ENCODE measurements at regions not wholly inside any gene's neighbourhood (a gene's known extent, or its start where the extent isn't known, plus 50 kb on each side); places are given as distances from the start of the nearest gene placed in this dataset.

GRCh38 chr5:89572696-89573095, 689.7 kb upstream of the MEF2C start:
- no peaks in the 10 kb centered on the region for H3K9me3 ChIP-seq (ENCODE audit: insufficient read depth, low read length)
- no peaks in the 10 kb centered on the region for H3K27me3 ChIP-seq (ENCODE audit: insufficient read depth, insufficient read length)
- H3K4me3 ChIP-seq (ENCODE audit: insufficient read length, low read depth): no peak overlapping the region
- H3K4me1 ChIP-seq (ENCODE audit: insufficient read depth, insufficient read length): no peaks in the 10 kb centered on the region
- no peak overlapping the region for H3K9ac ChIP-seq (ENCODE audit: insufficient read length, low read depth)
- no peaks in the 10 kb centered on the region for H3K36me3 ChIP-seq (ENCODE audit: insufficient read depth, insufficient read length, low read length)
- no peak for TF ChIP-seq SUZ12 (IDR thresholded peaks at IDR 0.05; ENCODE audit: extremely low read depth, insufficient read depth, insufficient read length)
- no peak for TF ChIP-seq ZNF274 (IDR thresholded peaks at IDR 0.05; ENCODE audit: low read depth, low read length)
- no peak for TF ChIP-seq YY1 (IDR thresholded peaks at IDR 0.05; ENCODE audit: insufficient read depth, insufficient read length)
- DNase-seq (ENCODE audit: low read depth, low spot score): no peak

DNA sequence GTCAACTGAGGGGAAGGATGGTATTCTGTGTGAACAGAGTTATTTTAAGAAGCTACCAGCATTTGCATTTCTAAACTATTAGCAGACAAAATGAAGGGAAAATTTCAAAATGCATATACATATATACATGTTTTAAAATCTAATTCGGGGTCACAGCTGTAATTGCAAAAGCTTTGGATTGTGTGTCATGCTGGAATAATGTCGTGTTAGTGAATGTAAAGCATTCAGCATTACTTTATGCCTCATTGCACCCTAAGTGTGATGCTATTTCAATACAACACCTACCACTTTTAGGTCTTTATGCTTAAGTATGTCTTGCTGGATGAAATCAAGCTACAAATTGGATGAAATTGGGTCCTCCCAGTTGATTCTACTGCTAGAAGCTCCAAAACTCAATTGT, 687.6 kb upstream of the MEF2C start:
- TF ChIP-seq YY1 (IDR thresholded peaks at IDR 0.05; ENCODE audit: insufficient read depth, insufficient read length) (no peak), ZNF274 (IDR thresholded peaks at IDR 0.05; ENCODE audit: low read depth, low read length) (no peak), SUZ12 (IDR thresholded peaks at IDR 0.05; ENCODE audit: extremely low read depth, insufficient read depth, insufficient read length) (no peak)
- no peaks in the 10 kb centered on the region for H3K9me3 ChIP-seq (ENCODE audit: insufficient read depth, low read length)
- H3K4me1 ChIP-seq (ENCODE audit: insufficient read depth, insufficient read length): no peaks in the 10 kb centered on the region
- no peaks in the 10 kb centered on the region for H3K36me3 ChIP-seq (ENCODE audit: insufficient read depth, insufficient read length, low read length)
- no peaks in the 10 kb centered on the region for H3K27me3 ChIP-seq (ENCODE audit: insufficient read depth, insufficient read length)
- H3K4me3 ChIP-seq (ENCODE audit: insufficient read length, low read depth): no peak overlapping the region
- H3K9ac ChIP-seq (ENCODE audit: insufficient read length, low read depth): no peak overlapping the region
- DNase-seq (ENCODE audit: low read depth, low spot score): no peak

GRCh38 chr5:89566340-89566739, 683.4 kb upstream of the MEF2C start:
- Histone ChIP-seq H3K9ac (ENCODE audit: insufficient read length, low read depth) (no peak overlapping the region), H3K27me3 (ENCODE audit: insufficient read depth, insufficient read length) (no peaks in the 10 kb centered on the region)
- TF ChIP-seq ZNF274 (IDR thresholded peaks at IDR 0.05; ENCODE audit: low read depth, low read length): no peak
- TF ChIP-seq YY1 (IDR thresholded peaks at IDR 0.05; ENCODE audit: insufficient read depth, insufficient read length): no peak
- no peak for TF ChIP-seq SUZ12 (IDR thresholded peaks at IDR 0.05; ENCODE audit: extremely low read depth, insufficient read depth, insufficient read length)

GRCh38 chr5:89560696-89561095, 677.7 kb upstream of the MEF2C start:
- Histone ChIP-seq H3K9me3 (ENCODE audit: insufficient read depth, low read length) (no peaks in the 10 kb centered on the region), H3K4me3 (ENCODE audit: insufficient read length, low read depth) (no peak overlapping the region), H3K4me1 (ENCODE audit: insufficient read depth, insufficient read length) (no peaks in the 10 kb centered on the region), H3K36me3 (ENCODE audit: insufficient read depth, insufficient read length, low read length) (no peaks in the 10 kb centered on the region), H3K9ac (ENCODE audit: insufficient read length, low read depth) (no peak overlapping the region), H3K27me3 (ENCODE audit: insufficient read depth, insufficient read length) (no peaks in the 10 kb centered on the region)
- DNase-seq (ENCODE audit: low read depth, low spot score): no peak
- no peak for TF ChIP-seq ZNF274 (IDR thresholded peaks at IDR 0.05; ENCODE audit: low read depth, low read length)
- TF ChIP-seq SUZ12 (IDR thresholded peaks at IDR 0.05; ENCODE audit: extremely low read depth, insufficient read depth, insufficient read length): no peak
- TF ChIP-seq YY1 (IDR thresholded peaks at IDR 0.05; ENCODE audit: insufficient read depth, insufficient read length): no peak

More at GRCh38 chr5:89566340-89566739, 683.4 kb upstream of the MEF2C start:
- Histone ChIP-seq H3K4me3 (ENCODE audit: insufficient read length, low read depth) (no peak overlapping the region), H3K9me3 (ENCODE audit: insufficient read depth, low read length) (no peaks in the 10 kb centered on the region), H3K36me3 (ENCODE audit: insufficient read depth, insufficient read length, low read length) (no peaks in the 10 kb centered on the region), H3K4me1 (ENCODE audit: insufficient read depth, insufficient read length) (no peaks in the 10 kb centered on the region)
- DNase-seq (ENCODE audit: low read depth, low spot score): no peak

- Histone ChIP-seq H3K36me3 (ENCODE audit: insufficient read depth, insufficient read length, low read length) (no peaks in the 10 kb centered on the region), H3K9me3 (ENCODE audit: insufficient read depth, low read length) (no peaks in the 10 kb centered on the region), H3K4me3 (ENCODE audit: insufficient read length, low read depth) (no peak overlapping the region), H3K27me3 (ENCODE audit: insufficient read depth, insufficient read length) (no peaks in the 10 kb centered on the region), H3K9ac (ENCODE audit: insufficient read length, low read depth) (no peak overlapping the region), H3K4me1 (ENCODE audit: insufficient read depth, insufficient read length) (no peaks in the 10 kb centered on the region)
- TF ChIP-seq ZNF274 (IDR thresholded peaks at IDR 0.05; ENCODE audit: low read depth, low read length) (no peak), SUZ12 (IDR thresholded peaks at IDR 0.05; ENCODE audit: extremely low read depth, insufficient read depth, insufficient read length) (no peak), YY1 (IDR thresholded peaks at IDR 0.05; ENCODE audit: insufficient read depth, insufficient read length) (no peak)
- no peak for DNase-seq (ENCODE audit: low read depth, low spot score)
These were observed 673.4 kb upstream of the MEF2C start for GRCh38 chr5:89556215-89556913.

DNA sequence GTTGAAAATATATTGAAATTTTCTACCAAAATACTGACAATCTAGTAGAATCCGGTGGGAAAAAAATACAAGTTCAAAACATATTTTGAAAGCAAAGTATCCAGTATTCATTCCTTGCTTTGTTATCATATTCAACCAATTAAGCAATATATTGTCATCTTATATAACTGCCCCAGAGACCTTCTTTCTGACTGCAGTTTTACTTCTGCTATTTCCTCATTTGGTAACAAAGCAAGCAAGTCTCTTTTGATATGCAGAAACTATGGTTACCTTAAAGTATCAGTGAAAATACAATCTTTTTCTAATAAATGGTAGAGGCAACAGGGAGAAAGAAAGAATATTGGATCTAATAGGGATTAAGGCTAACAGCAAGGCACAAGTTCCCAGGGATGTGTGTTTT, 663.7 kb upstream of the MEF2C start:
- Histone ChIP-seq H3K9me3 (ENCODE audit: insufficient read depth, low read length) (no peaks in the 10 kb centered on the region), H3K36me3 (ENCODE audit: insufficient read depth, insufficient read length, low read length) (no peaks in the 10 kb centered on the region), H3K4me1 (ENCODE audit: insufficient read depth, insufficient read length) (no peaks in the 10 kb centered on the region), H3K9ac (ENCODE audit: insufficient read length, low read depth) (no peak overlapping the region), H3K4me3 (ENCODE audit: insufficient read length, low read depth) (no peak overlapping the region), H3K27me3 (ENCODE audit: insufficient read depth, insufficient read length) (no peaks in the 10 kb centered on the region)
- TF ChIP-seq ZNF274 (IDR thresholded peaks at IDR 0.05; ENCODE audit: low read depth, low read length) (no peak), SUZ12 (IDR thresholded peaks at IDR 0.05; ENCODE audit: extremely low read depth, insufficient read depth, insufficient read length) (no peak), YY1 (IDR thresholded peaks at IDR 0.05; ENCODE audit: insufficient read depth, insufficient read length) (no peak)
- DNase-seq (ENCODE audit: low read depth, low spot score): no peak

- Histone ChIP-seq H3K27me3 (ENCODE audit: insufficient read depth, insufficient read length) (no peaks in the 10 kb centered on the region), H3K9me3 (ENCODE audit: insufficient read depth, low read length) (no peaks in the 10 kb centered on the region), H3K9ac (ENCODE audit: insufficient read length, low read depth) (no peak overlapping the region), H3K4me3 (ENCODE audit: insufficient read length, low read depth) (no peak overlapping the region), H3K36me3 (ENCODE audit: insufficient read depth, insufficient read length, low read length) (no peaks in the 10 kb centered on the region), H3K4me1 (ENCODE audit: insufficient read depth, insufficient read length) (no peaks in the 10 kb centered on the region)
- TF ChIP-seq ZNF274 (IDR thresholded peaks at IDR 0.05; ENCODE audit: low read depth, low read length): no peak
- no peak for TF ChIP-seq SUZ12 (IDR thresholded peaks at IDR 0.05; ENCODE audit: extremely low read depth, insufficient read depth, insufficient read length)
- TF ChIP-seq YY1 (IDR thresholded peaks at IDR 0.05; ENCODE audit: insufficient read depth, insufficient read length): no peak
- DNase-seq (ENCODE audit: low read depth, low spot score): no peak
These were observed 662.6 kb upstream of the MEF2C start for GRCh38 chr5:89545626-89546025.

Data from NT2/D1 (cell line).